Loucy (cell line): ENCODE measurements at regions not wholly inside any gene's neighbourhood (a gene's known extent, or its start where the extent isn't known, plus 50 kb on each side); places are given as distances from the start of the nearest gene placed in this dataset.
"Not testable (repeated sequence)": the region's sequence is repeated elsewhere in the genome, so short reads cannot be mapped to it uniquely, and the experiment has no call there.

ENCODE experiments used
- H2AFZ ChIP-seq: fragments of 200-600 bp; sonication (generic); 2 replicates; pipeline ENCODE4 v1.6.0; 2016; ENCODE audit warnings: antibody characterized with exemption, mild to moderate bottlenecking, low read length, moderate library complexity
- H3F3A ChIP-seq: fragments of 200-600 bp; 2 replicates; pipeline ENCODE4 v1.6.0; 2016; ENCODE audit warnings: antibody characterized with exemption, low read depth, mild to moderate bottlenecking
- H3K27me3 ChIP-seq: fragments of 200-600 bp; sonication (generic); 2 replicates; pipeline ENCODE4 v1.6.1; 2014; ENCODE audit warnings: low read length, mild to moderate bottlenecking; ENCODE audit not compliant: insufficient read depth, poor library complexity, severe bottlenecking
- H3K36me3 ChIP-seq: fragments of 200-600 bp; sonication (generic); 2 replicates; pipeline ENCODE4 v1.6.1; 2016; ENCODE audit warnings: low read length; ENCODE audit not compliant: insufficient read depth
- H3K4me1 ChIP-seq: fragments of 200-600 bp; sonication (generic); 2 replicates; pipeline ENCODE4 v1.5.1; 2014; ENCODE audit warnings: low read length, mild to moderate bottlenecking; ENCODE audit not compliant: insufficient read depth, poor library complexity, severe bottlenecking
- H3K4me2 ChIP-seq: fragments of 200-600 bp; sonication (generic); 2 replicates; pipeline ENCODE4 v1.6.0; 2014; ENCODE audit warnings: antibody characterized with exemption, low read length, low read depth, mild to moderate bottlenecking; ENCODE audit not compliant: poor library complexity, severe bottlenecking
- H3K4me3 ChIP-seq: fragments of 200-600 bp; sonication (generic); 2 replicates; pipeline ENCODE4 v1.5.1; 2014; ENCODE audit warnings: low read length, mild to moderate bottlenecking, mixed read lengths; ENCODE audit not compliant: poor library complexity, severe bottlenecking
- H3K79me2 ChIP-seq: fragments of 200-600 bp; sonication (generic); 2 replicates; pipeline ENCODE4 v1.6.1; 2014; ENCODE audit warnings: low read length; ENCODE audit not compliant: insufficient read depth
- H3K9ac ChIP-seq: fragments of 200-600 bp; sonication (generic); 2 replicates; pipeline ENCODE4 v1.6.0; 2014; ENCODE audit warnings: mild to moderate bottlenecking, low read depth, low read length, moderate library complexity; ENCODE audit not compliant: poor library complexity, severe bottlenecking
- H3K9me2 ChIP-seq: fragments of 200-600 bp; sonication (generic); replicated peaks from 2 replicates; pipeline ENCODE4 v1.6.1; 2016; ENCODE audit warnings: low read depth, low read length, mixed read lengths
- H3K9me3 ChIP-seq: fragments of 200-600 bp; sonication (generic); 2 replicates; pipeline ENCODE4 v1.6.1; 2014; ENCODE audit warnings: mild to moderate bottlenecking, antibody characterized with exemption, low read length, low read depth; ENCODE audit not compliant: insufficient read depth
- H4K20me1 ChIP-seq: fragments of 200-600 bp; sonication (generic); 2 replicates; pipeline ENCODE4 v1.6.0; 2014; ENCODE audit warnings: antibody characterized with exemption, low read length, mild to moderate bottlenecking; ENCODE audit not compliant: insufficient read depth, poor library complexity, severe bottlenecking
- EZH2phosphoT487 ChIP-seq: fragments of 200-600 bp; IDR thresholded peaks from 2 replicates; pipeline ENCODE4 v1.6.1; 2018; ENCODE audit warnings: antibody characterized with exemption, mild to moderate bottlenecking, moderate library complexity, borderline replicate concordance
- TF ChIP-seq, protein P1 (sequence below): fragments of 200-600 bp; sonication (generic); conservative IDR thresholded peaks from 2 replicates; pipeline ENCODE4 v1.5.1; 2014; ENCODE audit warnings: mild to moderate bottlenecking, antibody characterized with exemption, low read length

DNA sequence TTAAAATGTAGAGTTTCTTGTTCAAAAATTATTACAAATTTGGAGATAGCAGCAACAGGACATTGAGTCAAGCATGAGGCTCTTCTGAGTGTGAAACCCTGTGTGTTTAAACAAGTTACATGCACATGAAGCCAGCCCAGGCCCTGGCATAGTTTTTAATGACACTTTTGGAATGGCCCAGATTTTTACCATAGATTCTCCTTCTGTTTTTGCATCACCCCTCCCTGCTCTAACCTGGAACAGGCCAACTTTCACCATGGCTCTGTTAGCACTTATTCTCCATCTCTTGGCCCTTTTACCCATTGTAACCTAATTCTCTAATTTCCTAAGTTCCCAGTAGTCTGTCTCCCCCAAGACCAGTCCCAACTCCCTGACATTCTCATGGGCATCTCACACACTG lies 63.1 kb upstream of the PRSS23 start:
- H3K79me2 ChIP-seq, result no peaks in the 10 kb centered on the region
- H3K9ac ChIP-seq, result no peak overlapping the region
- H3F3A ChIP-seq, result no peaks in the 10 kb centered on the region
- no peaks in the 10 kb centered on the region for H4K20me1 ChIP-seq
- no peaks in the 10 kb centered on the region for H3K4me1 ChIP-seq
- H3K9me3 ChIP-seq, result no peaks in the 10 kb centered on the region
- no peak overlapping the region for H3K4me3 ChIP-seq
- H3K9me2 ChIP-seq, result no peaks in the 10 kb centered on the region
- no peak overlapping the region for H2AFZ ChIP-seq
- no peak overlapping the region for H3K4me2 ChIP-seq
- TF ChIP-seq EZH2phosphoT487, result no peak
- TF ChIP-seq, protein P1, sequence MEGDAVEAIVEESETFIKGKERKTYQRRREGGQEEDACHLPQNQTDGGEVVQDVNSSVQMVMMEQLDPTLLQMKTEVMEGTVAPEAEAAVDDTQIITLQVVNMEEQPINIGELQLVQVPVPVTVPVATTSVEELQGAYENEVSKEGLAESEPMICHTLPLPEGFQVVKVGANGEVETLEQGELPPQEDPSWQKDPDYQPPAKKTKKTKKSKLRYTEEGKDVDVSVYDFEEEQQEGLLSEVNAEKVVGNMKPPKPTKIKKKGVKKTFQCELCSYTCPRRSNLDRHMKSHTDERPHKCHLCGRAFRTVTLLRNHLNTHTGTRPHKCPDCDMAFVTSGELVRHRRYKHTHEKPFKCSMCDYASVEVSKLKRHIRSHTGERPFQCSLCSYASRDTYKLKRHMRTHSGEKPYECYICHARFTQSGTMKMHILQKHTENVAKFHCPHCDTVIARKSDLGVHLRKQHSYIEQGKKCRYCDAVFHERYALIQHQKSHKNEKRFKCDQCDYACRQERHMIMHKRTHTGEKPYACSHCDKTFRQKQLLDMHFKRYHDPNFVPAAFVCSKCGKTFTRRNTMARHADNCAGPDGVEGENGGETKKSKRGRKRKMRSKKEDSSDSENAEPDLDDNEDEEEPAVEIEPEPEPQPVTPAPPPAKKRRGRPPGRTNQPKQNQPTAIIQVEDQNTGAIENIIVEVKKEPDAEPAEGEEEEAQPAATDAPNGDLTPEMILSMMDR, result no peak
- H3K36me3 ChIP-seq, result no peaks in the 10 kb centered on the region
- no peaks in the 10 kb centered on the region for H3K27me3 ChIP-seq

DNA sequence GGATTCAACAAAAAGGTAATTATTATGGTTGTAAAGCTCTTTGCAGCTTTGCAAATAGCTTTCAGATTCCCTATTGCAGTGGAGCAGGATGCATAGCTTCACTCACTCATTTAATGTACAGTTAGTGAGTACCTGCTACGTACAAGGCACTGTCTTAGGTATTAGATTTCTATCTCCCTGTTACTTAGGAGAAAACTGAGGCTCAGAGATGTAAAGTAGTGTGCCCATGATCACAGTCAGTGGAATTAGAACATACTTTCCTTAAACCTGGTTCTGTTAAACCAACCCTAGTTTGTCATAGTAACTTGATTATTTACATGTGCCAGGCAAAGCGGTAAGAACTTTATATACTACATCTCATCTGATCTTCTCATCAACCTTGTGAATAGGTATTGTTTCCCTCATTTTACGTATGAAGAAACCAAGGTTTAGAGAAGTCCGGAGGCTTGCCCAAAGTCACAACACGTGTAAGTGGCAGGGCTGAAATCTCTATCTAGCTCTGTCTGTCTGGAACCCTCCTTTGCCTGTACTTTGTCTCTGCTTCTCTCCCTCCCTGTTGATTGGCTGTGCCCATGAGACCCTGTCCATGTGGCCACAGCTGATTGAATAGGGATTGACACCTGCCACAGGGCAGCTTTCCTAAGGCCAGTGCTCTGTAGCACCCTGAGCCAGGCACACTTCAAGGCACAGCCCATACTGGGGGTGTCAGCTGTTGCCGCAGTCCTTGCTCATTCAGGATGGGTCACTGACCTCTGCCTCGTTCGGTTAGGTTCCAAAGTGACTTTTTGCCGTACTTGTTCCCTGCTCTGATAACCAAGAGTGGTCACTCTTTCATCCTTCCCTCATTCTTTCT lies 63.8 kb upstream of the PRSS23 start:
- no peaks in the 10 kb centered on the region for H3K36me3 ChIP-seq
- H3K4me1 ChIP-seq, result no peaks in the 10 kb centered on the region
- no peak overlapping the region for H2AFZ ChIP-seq
- H3K9me2 ChIP-seq, result no peaks in the 10 kb centered on the region
- no peaks in the 10 kb centered on the region for H3F3A ChIP-seq
- no peak overlapping the region for H3K4me3 ChIP-seq
- H3K9ac ChIP-seq, result no peak overlapping the region
- H4K20me1 ChIP-seq, result no peaks in the 10 kb centered on the region
- TF ChIP-seq EZH2phosphoT487, result no peak
- TF ChIP-seq, protein P1, result no peak
- no peaks in the 10 kb centered on the region for H3K27me3 ChIP-seq
- no peaks in the 10 kb centered on the region for H3K9me3 ChIP-seq
- no peak overlapping the region for H3K4me2 ChIP-seq
- H3K79me2 ChIP-seq, result no peaks in the 10 kb centered on the region

DNA sequence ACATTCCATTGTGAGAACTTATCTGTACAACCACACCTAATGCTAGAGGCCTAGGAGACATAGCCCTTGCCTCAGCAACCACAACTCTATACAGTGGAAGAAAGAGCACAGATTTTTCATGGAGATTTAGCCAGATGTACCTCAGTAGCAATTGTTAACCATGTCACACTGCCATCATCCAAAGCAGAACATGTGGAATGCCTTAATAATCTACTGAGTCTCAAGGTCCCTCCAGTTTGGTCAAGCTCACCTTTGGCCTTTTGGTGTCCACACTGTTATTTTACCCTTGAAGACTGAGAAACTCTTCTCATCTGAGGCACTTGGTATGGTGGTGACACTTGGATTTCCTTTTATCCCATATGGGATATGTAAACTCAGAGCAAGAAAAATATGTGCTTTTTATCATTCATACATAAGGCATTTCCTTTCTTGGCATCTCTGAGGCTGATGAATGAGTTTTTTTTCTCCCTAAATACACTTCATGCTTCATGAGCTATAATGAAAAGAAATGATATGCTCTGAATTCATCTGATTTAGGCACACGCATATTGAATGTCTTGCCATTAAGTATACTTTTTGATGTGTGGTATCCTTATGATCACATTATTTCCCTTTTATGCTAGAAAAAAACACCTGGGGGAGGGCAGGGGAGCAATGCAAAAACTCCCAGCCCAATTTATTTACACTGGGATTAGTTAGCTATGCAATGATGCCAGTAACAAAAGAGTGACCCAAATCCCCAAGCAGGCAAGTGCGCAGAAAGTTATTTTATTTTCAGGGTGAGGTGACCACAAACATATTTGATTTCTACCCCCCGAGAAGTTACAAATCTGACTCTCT lies 63.3 kb upstream of the ME3 start:
- Histone ChIP-seq H3F3A (no peaks in the 10 kb centered on the region), H4K20me1 (no peaks in the 10 kb centered on the region), H3K9ac (no peak overlapping the region), H3K79me2 (no peaks in the 10 kb centered on the region), H3K4me1 (no peaks in the 10 kb centered on the region), H3K36me3 (no peaks in the 10 kb centered on the region), H3K4me3 (no peak overlapping the region), H3K9me3 (no peaks in the 10 kb centered on the region), H3K27me3 (no peaks in the 10 kb centered on the region), H2AFZ (no peak overlapping the region), H3K9me2 (no peaks in the 10 kb centered on the region), H3K4me2 (no peak overlapping the region)
- TF ChIP-seq, protein P1, result no peak
- no peak for TF ChIP-seq EZH2phosphoT487

DNA sequence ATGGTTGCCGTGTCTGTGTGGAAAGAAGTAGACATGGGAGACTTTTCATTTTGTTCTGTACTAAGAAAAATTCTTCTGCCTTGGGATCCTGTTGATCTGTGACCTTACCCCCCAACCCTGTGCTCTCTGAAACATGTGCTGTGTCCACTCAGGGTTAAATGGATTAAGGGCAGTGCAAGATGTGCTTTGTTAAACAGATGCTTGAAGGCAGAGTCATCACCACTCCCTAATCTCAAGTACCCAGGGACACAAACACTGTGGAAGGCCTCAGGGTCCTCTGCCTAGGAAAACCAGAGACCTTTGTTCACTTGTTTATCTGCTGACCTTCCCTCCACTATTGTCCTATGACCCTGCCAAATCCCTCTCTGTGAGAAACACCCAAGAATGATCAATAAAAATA lies 60.3 kb upstream of the ME3 start:
- not testable (repeated sequence) for H2AFZ ChIP-seq, H3K9me3 ChIP-seq, H3K4me3 ChIP-seq, H3K9ac ChIP-seq, H3K27me3 ChIP-seq, H3K36me3 ChIP-seq, H3K79me2 ChIP-seq, H3K4me2 ChIP-seq, H4K20me1 ChIP-seq, H3F3A ChIP-seq, H3K9me2 ChIP-seq, H3K4me1 ChIP-seq

DNA sequence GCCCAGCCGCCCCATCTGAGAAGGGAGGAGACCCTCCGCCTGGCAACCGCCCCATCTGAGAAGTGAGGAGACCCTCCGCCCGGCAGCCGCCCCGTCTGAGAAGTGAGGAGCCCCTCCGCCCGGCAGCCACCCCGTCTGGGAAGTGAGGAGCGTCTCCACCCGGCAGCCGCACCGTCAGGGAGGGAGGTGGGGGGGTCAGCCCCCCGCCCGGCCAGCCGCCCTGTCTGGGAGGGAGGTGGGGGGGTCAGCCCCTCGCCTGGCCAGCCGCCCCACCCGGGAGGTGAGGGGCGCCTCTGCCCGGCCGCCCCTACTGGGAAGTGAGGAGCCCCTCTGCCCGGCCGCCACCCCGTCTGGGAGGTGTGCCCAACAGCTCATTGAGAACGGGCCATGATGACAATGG lies 59.9 kb upstream of the ME3 start:
- H3K79me2 ChIP-seq, H3K27me3 ChIP-seq: not testable (repeated sequence)

More for the DNA sequence above, 59.9 kb upstream of the ME3 start:
- not testable (repeated sequence) for H3K4me3 ChIP-seq, H3K4me1 ChIP-seq, H3K36me3 ChIP-seq, H3K9me3 ChIP-seq, H3F3A ChIP-seq, H3K4me2 ChIP-seq, H3K9ac ChIP-seq, H4K20me1 ChIP-seq, H2AFZ ChIP-seq, H3K9me2 ChIP-seq
